GM20000 (cell line): ENCODE measurements at regions not wholly inside any gene's neighbourhood (a gene's known extent, or its start where the extent isn't known, plus 50 kb on each side); places are given as distances from the start of the nearest gene placed in this dataset.
"Not testable (repeated sequence)": the region's sequence is repeated elsewhere in the genome, so short reads cannot be mapped to it uniquely, and the experiment has no call there.

ENCODE experiments used
- DNase-seq: peaks from one replicate; pipeline ENCODE4 v3.0.0; 2012; ENCODE audit warnings: low spot score
- CTCF ChIP-seq: IDR thresholded peaks from 2 replicates; pipeline ENCODE4 v1.5.1; 2012; ENCODE audit warnings: mild to moderate bottlenecking, control low read depth; ENCODE audit errors: extremely low read depth, missing control alignments

GRCh38 chr11:98740321-98740720 is 280.4 kb upstream of the CNTN5 start:
- no peak for TF ChIP-seq CTCF
- DNase-seq = no peak

GRCh38 chr11:98763446-98763845 is 257.3 kb upstream of the CNTN5 start:
- DNase-seq = not testable (repeated sequence)

- no peak for TF ChIP-seq CTCF
- DNase-seq = no peak
Observed at GRCh38 chr11:98766903-98767302, 253.8 kb upstream of the CNTN5 start.

- not testable (repeated sequence) for DNase-seq
Observed at GRCh38 chr11:98770046-98770445, 250.7 kb upstream of the CNTN5 start.

- no peak for DNase-seq
- TF ChIP-seq CTCF = no peak
Observed at GRCh38 chr11:98771791-98772190, 249.0 kb upstream of the CNTN5 start.

GRCh38 chr11:98772893-98773292 is 247.9 kb upstream of the CNTN5 start:
- no peak for TF ChIP-seq CTCF
- no peak for DNase-seq

GRCh38 chr11:98793276-98793675 is 227.5 kb upstream of the CNTN5 start:
- no peak for DNase-seq
- no peak for TF ChIP-seq CTCF

GRCh38 chr11:98798333-98798732 is 222.4 kb upstream of the CNTN5 start:
- TF ChIP-seq CTCF = no peak
- DNase-seq = no peak

- TF ChIP-seq CTCF = no peak
- DNase-seq = no peak
Observed at GRCh38 chr11:98800696-98801095, 220.1 kb upstream of the CNTN5 start.
